ENCODE measurements at regions not wholly inside any gene's neighbourhood (a gene's known extent, or its start where the extent isn't known, plus 50 kb on each side); places are given as distances from the start of the nearest gene placed in this dataset.

- DNase-seq (ENCODE audit: low read depth, low spot score): no peak
Measured at GRCh38 chr6:93964926-93965325, 545.6 kb upstream of the EPHA7 start.

DNA sequence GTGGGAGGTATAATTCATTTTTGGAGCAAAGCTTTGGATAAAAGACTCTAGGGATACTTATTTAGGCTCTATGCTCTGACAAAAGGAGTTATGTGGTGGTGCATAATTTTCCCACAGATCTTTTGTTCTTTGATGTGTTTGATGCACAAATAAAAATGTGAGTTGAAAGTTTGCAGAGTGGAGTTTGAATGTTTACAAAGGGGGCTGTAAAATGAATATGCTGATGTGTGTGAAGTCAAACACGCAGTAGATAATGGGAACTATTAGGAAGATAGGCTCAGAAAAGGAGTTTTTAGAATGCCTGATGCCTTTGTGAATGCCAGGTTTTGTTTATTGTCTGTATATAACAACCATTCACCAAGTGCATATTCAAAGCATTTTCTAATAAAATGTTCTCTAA lies 545.0 kb upstream of the EPHA7 start:
- no peak for DNase-seq (ENCODE audit: low read depth, low spot score)

DNA sequence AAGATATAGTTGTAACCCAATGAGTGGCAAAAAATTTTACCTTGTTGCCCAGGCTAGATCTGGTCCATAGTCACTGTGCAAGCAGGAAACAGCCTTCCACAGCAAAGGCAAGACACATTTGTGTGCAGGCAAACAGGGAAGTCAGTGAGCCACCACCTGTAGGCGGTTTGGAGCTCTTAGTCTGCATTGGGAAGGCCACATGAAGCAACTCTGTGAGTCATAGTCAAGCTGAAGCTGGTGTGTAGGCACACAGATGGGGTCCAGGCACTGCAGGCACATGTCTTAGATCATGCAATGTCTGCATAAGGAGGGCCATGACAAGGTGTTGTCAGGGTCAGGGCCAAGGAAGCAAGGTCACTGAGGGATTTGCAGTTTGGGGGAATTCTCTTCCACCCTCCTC lies 543.2 kb upstream of the EPHA7 start:
- no peak for DNase-seq (ENCODE audit: low read depth, low spot score)

- DNase-seq (ENCODE audit: low read depth, low spot score): no peak
Measured at GRCh38 chr6:93954584-93954983, 535.2 kb upstream of the EPHA7 start.

GRCh38 chr6:93943661-93944060 lies 524.3 kb upstream of the EPHA7 start:
- DNase-seq (ENCODE audit: low read depth, low spot score): no peak

GRCh38 chr6:93940381-93940780 lies 521.0 kb upstream of the EPHA7 start:
- no peak for DNase-seq (ENCODE audit: low read depth, low spot score)

DNA sequence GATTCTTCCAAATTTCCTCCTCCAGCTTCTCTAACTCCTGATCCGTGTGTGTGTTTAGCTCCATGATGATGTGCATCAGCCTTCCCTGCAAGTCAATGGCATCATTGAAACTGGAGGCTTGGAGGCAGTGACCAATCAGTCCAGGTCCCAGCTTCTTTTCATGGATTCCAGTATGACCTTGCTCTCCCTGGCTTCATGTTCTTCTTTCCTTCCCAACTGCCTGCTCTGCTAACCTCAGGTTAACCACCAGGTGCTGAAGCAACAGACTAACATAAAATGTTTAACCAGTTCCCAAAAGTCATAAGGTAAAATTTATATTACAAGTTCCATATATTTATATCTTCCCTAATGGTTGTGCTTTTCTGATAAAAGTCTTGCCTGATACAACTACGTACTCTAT lies 512.8 kb upstream of the EPHA7 start:
- DNase-seq (ENCODE audit: low read depth, low spot score): no peak

- DNase-seq (ENCODE audit: low read depth, low spot score): no peak
Measured at GRCh38 chr6:93927731-93928130, 508.4 kb upstream of the EPHA7 start.

- no peak for DNase-seq (ENCODE audit: low read depth, low spot score)
Measured at GRCh38 chr6:93919365-93919764, 500.0 kb upstream of the EPHA7 start.

- no peak for DNase-seq (ENCODE audit: low read depth, low spot score)
Measured at GRCh38 chr6:93918258-93918657, 498.9 kb upstream of the EPHA7 start.

- no peak for DNase-seq (ENCODE audit: low read depth, low spot score)
Measured at GRCh38 chr6:93917216-93917615, 497.9 kb upstream of the EPHA7 start.

- no peak for DNase-seq (ENCODE audit: low read depth, low spot score)
Measured at GRCh38 chr6:93916716-93917115, 497.4 kb upstream of the EPHA7 start.

DNA sequence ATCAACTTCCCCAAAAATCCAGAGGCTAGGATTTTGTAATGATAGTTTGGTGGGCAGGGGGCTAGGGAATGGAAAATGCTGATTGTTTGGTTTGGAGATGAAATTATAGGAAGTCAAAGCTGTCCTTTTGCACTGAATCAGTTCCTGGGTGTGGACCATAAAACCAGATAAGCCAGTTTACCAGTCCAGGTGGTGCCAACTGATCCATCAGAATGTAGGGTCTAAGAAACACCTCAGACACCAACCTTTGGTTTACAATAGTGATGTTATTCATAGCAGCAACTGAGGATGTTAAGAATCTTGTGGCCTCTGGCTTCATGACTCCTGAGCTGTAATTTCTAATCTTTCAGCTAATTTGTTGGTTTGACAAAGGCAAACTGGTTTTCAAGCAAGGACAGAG lies 496.6 kb upstream of the EPHA7 start:
- DNase-seq (ENCODE audit: low read depth, low spot score): no peak

- DNase-seq (ENCODE audit: low read depth, low spot score): no peak
Measured at GRCh38 chr6:93902517-93902916, 483.2 kb upstream of the EPHA7 start.

- DNase-seq (ENCODE audit: low read depth, low spot score): no peak
Measured at GRCh38 chr6:93900142-93900541, 480.8 kb upstream of the EPHA7 start.

GRCh38 chr6:93896081-93896480 lies 476.7 kb upstream of the EPHA7 start:
- no peak for DNase-seq (ENCODE audit: low read depth, low spot score)

- no peak for DNase-seq (ENCODE audit: low read depth, low spot score)
Measured at GRCh38 chr6:93894521-93894920, 475.2 kb upstream of the EPHA7 start.

DNA sequence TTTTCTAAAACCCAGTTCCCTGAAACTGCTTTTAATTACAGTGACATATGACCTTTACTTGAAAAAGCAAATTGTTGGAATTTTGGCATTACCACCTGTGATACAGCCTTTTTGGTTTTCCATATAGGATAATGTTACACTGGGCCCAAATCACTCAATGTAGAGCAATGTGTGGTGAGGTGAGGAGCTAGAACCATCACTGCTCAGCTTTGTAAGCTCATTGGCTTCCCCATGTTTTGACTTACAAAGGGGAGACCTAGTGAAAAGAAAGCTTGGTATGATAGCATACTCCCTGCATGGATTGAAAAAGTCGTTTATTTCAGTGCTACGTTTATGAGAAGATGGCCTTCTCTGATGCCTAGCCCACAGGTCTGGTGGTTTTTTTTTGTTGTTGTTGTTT lies 470.4 kb upstream of the EPHA7 start:
- DNase-seq (ENCODE audit: low read depth, low spot score): no peak

DNA sequence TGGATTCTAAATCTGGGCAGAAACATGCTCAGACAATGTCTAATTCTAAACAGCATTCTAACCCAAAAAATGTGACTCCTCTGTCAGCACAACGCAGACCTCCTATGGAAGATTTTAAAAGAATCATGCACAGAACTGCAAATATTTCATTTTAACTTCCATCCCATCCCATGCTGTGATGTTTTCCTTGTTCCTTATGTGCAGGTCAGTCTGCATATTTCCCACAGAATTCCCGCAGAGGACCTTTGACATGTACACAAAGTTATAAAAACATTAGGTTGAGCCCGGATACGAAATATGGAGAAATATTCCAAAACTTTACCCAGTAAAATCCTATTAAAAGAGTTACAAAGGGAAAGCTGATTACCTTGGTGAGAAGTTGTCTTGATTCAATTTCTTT lies 467.1 kb upstream of the EPHA7 start:
- DNase-seq (ENCODE audit: low read depth, low spot score): no peak

- DNase-seq (ENCODE audit: low read depth, low spot score): no peak
Measured at GRCh38 chr6:93859971-93860370, 440.6 kb upstream of the EPHA7 start.

- no peak for DNase-seq (ENCODE audit: low read depth, low spot score)
Measured at GRCh38 chr6:93858213-93858612, 438.9 kb upstream of the EPHA7 start.

DNA sequence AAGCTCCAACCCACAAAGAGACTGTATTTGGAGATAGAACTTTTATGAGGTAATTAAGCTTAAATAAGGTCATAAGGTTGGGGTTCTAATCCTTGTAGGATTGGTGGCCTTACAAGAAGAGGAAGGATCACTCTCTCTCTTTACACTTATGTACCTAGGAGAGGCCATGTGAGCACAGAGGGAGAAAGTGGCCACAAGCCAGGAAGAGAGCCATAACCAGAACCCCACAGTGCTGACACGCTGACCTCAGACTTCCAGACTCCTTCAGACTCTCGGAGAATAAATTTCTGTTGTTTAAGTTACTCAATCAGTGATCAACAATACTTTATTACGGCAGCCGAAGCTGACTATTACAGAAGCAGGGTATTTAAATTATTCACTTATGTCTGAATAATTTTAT lies 430.5 kb upstream of the EPHA7 start:
- DNase-seq (ENCODE audit: low read depth, low spot score): no peak

DNA sequence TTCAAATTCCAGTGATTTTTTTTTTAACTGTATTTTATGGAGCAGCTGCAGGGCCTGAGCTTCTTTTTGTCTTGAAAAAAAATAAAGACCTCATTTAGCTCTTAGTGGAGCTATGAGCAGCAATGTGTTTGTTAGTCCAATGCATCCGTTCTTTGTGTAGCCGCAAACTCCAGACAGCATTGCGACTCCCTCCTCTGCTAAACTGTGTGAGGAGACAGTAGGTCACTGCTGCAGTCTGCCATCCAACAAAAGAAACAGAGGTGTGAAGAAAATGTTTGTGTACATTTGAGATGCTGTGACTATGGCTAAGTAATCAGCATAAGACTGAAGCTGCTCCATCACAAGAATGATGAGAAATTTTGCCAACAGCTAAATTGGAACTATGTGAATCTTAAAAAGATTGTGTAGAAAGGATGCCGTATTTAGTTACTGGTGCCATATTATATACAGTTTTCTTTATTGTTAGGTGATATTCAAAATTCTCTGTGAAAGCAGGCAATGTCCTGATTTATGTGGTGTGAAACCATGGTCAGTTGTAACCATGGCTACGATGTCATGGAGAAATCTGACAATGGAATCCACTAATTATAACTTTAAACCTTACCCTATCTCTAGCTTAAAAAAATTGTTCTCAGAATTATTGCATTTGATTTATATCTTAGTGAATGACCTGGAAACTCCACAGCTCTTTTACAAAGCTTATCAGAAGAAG lies 428.8 kb upstream of the EPHA7 start:
- DNase-seq (ENCODE audit: low read depth, low spot score): no peak

DNA sequence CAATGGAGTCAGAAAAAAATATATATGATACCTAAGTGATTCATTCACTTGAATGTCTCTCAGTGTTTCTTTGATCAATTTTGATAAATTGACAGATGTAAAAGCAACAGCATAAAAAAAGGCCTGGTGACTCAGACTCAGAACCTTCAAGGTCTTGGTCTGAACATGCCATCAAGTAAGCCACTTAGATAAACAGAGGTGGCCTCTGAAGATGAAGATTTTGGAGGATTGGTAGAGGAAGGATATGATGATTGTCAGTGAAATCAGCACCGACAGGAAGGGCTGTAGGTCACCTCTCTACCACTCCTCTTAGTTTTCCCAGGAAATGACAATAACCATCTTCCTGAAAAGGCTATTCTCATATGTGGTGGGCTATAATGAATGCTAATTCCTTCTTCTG lies 422.8 kb upstream of the EPHA7 start:
- no peak for DNase-seq (ENCODE audit: low read depth, low spot score)
